HFFc6 (cell line): ENCODE measurements at regions not wholly inside any gene's neighbourhood (a gene's known extent, or its start where the extent isn't known, plus 50 kb on each side); places are given as distances from the start of the nearest gene placed in this dataset.

Experiments
- DNase-seq: peaks from one replicate; pipeline ENCODE4 v3.0.0-alpha.2; 2018
- H3K27ac Mint-ChIP-seq: 2 replicates; pipeline ENCODE4 v1.8.0; 2020; ENCODE audit warnings: mild to moderate bottlenecking, mixed read lengths
- H3K27me3 Mint-ChIP-seq: 2 replicates; pipeline ENCODE4 v1.8.0; 2021; ENCODE audit warnings: mild to moderate bottlenecking, moderate library complexity, mixed read lengths; ENCODE audit not compliant: insufficient read depth
- H3K36me3 Mint-ChIP-seq: 2 replicates; pipeline ENCODE4 v1.8.0; 2021; ENCODE audit warnings: low read depth, mixed read lengths
- H3K4me1 Mint-ChIP-seq: 2 replicates; pipeline ENCODE4 v1.8.0; 2020; ENCODE audit warnings: low read depth, mixed read lengths
- H3K4me3 Mint-ChIP-seq: 2 replicates; pipeline ENCODE4 v1.8.0; 2020; ENCODE audit warnings: mild to moderate bottlenecking, moderate library complexity, mixed read lengths
- H3K9me3 Mint-ChIP-seq: 2 replicates; pipeline ENCODE4 v1.8.0; 2020; ENCODE audit warnings: mild to moderate bottlenecking, mixed read lengths
- TF ChIP-seq, protein P1 (sequence below): fragments of 200-600 bp; sonication (generic); IDR thresholded peaks from 2 replicates; pipeline ENCODE4 v1.5.0; 2021; ENCODE audit warnings: antibody characterized with exemption, mild to moderate bottlenecking

DNA sequence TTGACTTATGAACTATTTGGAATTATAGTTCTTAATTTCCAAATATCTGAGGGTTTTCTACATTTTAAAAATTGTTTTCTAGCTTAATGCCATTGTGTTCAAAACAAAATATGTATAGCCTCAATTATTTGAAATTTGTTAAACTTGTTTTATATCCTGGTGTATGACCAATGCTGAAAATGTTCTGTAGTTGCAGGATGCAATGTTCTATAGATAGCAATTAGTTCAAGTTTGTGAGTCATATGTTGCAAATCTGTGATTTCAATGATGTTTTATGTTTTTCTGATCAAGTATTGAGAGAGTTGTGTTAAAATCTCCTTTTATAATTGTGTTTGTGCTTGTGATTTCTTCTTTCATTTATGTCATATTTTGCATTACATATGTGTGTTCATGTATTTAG is 517.5 kb downstream of the ADGRL2 start:
- no peak for DNase-seq

DNA sequence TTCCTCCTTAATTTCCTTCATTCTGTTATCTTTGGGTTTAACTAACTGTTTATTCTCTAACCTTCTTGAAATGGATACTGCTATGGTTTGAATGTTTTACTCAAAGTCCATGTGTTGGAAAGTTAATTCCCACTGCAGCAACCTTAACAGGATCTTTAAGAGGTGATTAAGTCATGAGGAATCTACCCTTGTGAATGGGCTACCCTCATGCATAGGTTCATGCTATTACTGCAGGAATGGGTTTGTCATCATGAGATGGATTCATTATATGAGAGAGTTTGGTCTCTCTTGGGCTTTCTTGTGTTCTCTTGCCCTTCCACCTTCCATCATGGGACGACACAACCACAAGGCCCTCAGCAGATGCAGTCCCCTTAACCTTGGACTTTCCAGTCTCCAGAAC is 516.9 kb downstream of the ADGRL2 start:
- no peaks in the 10 kb centered on the region for H3K27me3 Mint-ChIP-seq
- H3K4me3 Mint-ChIP-seq, result no peak overlapping the region
- H3K36me3 Mint-ChIP-seq, result no peaks in the 10 kb centered on the region
- no peak overlapping the region for H3K27ac Mint-ChIP-seq
- no peaks in the 10 kb centered on the region for H3K4me1 Mint-ChIP-seq
- no peak for DNase-seq
- peaks cover 21% of the 10 kb centered on the region for H3K9me3 Mint-ChIP-seq
- TF ChIP-seq, protein P1, sequence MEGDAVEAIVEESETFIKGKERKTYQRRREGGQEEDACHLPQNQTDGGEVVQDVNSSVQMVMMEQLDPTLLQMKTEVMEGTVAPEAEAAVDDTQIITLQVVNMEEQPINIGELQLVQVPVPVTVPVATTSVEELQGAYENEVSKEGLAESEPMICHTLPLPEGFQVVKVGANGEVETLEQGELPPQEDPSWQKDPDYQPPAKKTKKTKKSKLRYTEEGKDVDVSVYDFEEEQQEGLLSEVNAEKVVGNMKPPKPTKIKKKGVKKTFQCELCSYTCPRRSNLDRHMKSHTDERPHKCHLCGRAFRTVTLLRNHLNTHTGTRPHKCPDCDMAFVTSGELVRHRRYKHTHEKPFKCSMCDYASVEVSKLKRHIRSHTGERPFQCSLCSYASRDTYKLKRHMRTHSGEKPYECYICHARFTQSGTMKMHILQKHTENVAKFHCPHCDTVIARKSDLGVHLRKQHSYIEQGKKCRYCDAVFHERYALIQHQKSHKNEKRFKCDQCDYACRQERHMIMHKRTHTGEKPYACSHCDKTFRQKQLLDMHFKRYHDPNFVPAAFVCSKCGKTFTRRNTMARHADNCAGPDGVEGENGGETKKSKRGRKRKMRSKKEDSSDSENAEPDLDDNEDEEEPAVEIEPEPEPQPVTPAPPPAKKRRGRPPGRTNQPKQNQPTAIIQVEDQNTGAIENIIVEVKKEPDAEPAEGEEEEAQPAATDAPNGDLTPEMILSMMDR, result no peak

More for the DNA sequence above, 517.5 kb downstream of the ADGRL2 start:
- Mint-ChIP-seq H3K27me3 (no peaks in the 10 kb centered on the region), H3K4me1 (no peaks in the 10 kb centered on the region), H3K9me3 (peaks cover 22% of the 10 kb centered on the region), H3K27ac (no peak overlapping the region), H3K4me3 (no peak overlapping the region), H3K36me3 (no peaks in the 10 kb centered on the region)
- TF ChIP-seq, protein P1, result no peak

DNA sequence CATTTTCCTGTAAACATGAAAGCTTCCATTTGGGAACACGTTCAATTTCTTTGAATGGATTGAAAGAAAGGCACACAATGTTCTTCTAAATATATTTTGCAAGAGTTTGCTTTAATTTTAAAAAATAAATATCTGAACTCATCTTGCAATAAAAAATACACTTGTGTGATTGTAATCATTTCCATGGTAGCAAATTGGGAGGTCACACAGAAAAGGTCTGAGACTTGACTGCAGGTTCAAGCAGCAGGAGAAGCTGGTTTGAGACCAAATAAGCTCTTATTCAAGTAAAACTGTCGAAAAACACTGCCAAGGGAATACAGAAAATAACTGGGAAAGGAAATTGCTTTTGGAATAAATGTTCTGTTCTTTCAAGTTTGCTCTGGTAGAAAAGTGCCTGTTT is 498.9 kb downstream of the ADGRL2 start:
- DNase-seq, result no peak
- H3K9me3 Mint-ChIP-seq, result peaks cover 37% of the 10 kb centered on the region
- H3K36me3 Mint-ChIP-seq, result no peaks in the 10 kb centered on the region
- H3K4me3 Mint-ChIP-seq, result no peak overlapping the region
- H3K4me1 Mint-ChIP-seq, result no peaks in the 10 kb centered on the region
- H3K27ac Mint-ChIP-seq, result no peak overlapping the region
- TF ChIP-seq, protein P1, result no peak
- no peaks in the 10 kb centered on the region for H3K27me3 Mint-ChIP-seq

DNA sequence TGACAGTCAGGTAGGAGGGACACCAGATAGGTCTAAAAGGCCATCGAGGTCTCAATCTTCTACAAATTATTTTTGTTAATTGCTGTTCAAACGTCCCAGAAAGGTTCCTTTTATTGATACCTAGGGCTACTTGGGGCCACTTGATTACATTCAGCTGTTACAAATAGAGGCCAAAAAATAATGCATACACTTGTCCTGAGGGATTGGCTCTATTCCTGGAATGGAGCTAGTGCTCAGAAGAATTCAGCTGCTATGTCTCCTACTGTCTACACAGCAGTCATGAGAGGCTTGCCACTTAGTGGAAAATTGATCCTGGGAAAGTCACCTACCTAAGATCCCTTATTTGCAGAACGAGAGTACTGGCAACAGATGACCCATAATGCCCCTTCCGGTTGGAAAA is 498.3 kb downstream of the ADGRL2 start:
- Mint-ChIP-seq H3K9me3 (peaks cover 42% of the 10 kb centered on the region), H3K27ac (no peak overlapping the region), H3K36me3 (no peaks in the 10 kb centered on the region), H3K27me3 (no peaks in the 10 kb centered on the region), H3K4me1 (no peaks in the 10 kb centered on the region), H3K4me3 (no peak overlapping the region)
- TF ChIP-seq, protein P1, result no peak
- DNase-seq, result no peak

DNA sequence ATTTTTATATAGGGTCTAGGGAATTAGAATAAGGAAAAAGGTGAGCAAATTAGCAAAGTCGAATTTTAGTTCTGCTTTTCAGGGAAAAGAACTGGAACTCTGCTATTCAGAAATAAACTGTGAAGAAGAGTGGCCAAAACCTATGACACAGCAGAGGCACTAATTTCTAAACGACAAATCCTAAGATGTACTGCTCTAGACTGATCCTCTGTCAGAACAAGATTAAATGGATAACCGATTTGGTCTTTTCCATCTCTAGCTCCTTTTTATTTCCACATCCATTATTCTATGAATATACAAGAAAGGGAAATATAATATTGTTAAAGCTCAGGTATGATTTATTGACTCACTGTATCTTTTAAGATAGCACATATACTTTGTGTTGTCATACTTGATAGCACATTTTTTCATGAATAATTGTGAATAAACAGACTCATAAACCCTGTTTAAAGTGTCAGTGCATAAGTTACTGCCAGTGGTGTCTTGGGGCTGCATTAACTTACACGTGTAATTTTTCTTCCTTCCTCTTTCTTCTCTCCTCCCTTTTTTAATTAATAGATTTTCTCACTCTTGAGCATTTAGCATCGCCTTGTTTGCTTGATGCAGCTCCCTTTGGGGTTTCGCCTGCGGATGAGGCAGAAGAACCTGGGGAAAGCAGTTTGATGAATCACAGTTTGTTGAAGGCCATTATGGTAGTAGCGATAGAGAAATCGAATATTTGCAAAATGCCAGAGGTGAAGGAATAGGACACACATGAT is 496.6 kb downstream of the ADGRL2 start:
- no peaks in the 10 kb centered on the region for H3K27me3 Mint-ChIP-seq
- no peaks in the 10 kb centered on the region for H3K36me3 Mint-ChIP-seq
- H3K9me3 Mint-ChIP-seq, result peaks cover 42% of the 10 kb centered on the region
- no peaks in the 10 kb centered on the region for H3K4me1 Mint-ChIP-seq
- H3K27ac Mint-ChIP-seq, result no peak overlapping the region
- H3K4me3 Mint-ChIP-seq, result no peak overlapping the region
- TF ChIP-seq, protein P1, result no peak
- no peak for DNase-seq
